Panc1 (cell line): ENCODE measurements at regions not wholly inside any gene's neighbourhood (a gene's known extent, or its start where the extent isn't known, plus 50 kb on each side); places are given as distances from the start of the nearest gene placed in this dataset.

ENCODE experiments used
- ATAC-seq: fragments of 200-7000 bp; cut with Tn5 transposase; 2 replicates; pipeline ENCODE4 v1.9.1; 2020; ENCODE audit warnings: mild to moderate bottlenecking, moderate library complexity
- BruUV-seq: library from RNA; stranded (reverse); fragments of 400-500 nt; replicated peaks from 2 replicates; lab custom pipeline; 2021; lab: Mats Ljungman, UMichigan
- CTCF ChIA-PET: fragments of 300-600 bp; sonication (Branson Sonifier 250); formaldehyde crosslinking; loops from one replicate; lab custom pipeline; 2022; ENCODE audit warnings: antibody characterized with exemption; lab: Charles Lee
- POLR2A ChIA-PET: fragments of 300-600 bp; sonication (Branson Sonifier 250); formaldehyde crosslinking; loops from one replicate; lab custom pipeline; 2022; ENCODE audit warnings: antibody characterized with exemption; lab: Charles Lee
- DNase-seq: peaks from one replicate; pipeline ENCODE4 v3.0.0-alpha.2; 2010; ENCODE audit warnings: low read depth, low spot score
- H3K27ac ChIP-seq: 2 replicates; pipeline ENCODE4 v1.5.1; 2011; ENCODE audit warnings: mild to moderate bottlenecking, low read length, inconsistent platforms
- H3K27me3 ChIP-seq: fragments of 200-500 bp; sonication (Bioruptor generic); 2 replicates; pipeline ENCODE4 v1.6.0; 2014; ENCODE audit warnings: low read length, inconsistent platforms; ENCODE audit not compliant: control insufficient read depth, insufficient read depth
- H3K36me3 ChIP-seq: fragments of 200-500 bp; sonication (Bioruptor generic); 2 replicates; pipeline ENCODE4 v1.5.1; 2014; ENCODE audit warnings: inconsistent platforms, mild to moderate bottlenecking, low read length, moderate library complexity; ENCODE audit not compliant: control insufficient read depth, insufficient read depth
- H3K4me1 ChIP-seq: 2 replicates; pipeline ENCODE4 v1.5.1; 2011; ENCODE audit warnings: inconsistent platforms, mild to moderate bottlenecking, low read length, moderate library complexity; ENCODE audit not compliant: control insufficient read depth, insufficient read depth
- H3K4me3 ChIP-seq, 2 experiments: 2 replicates each; pipeline ENCODE4 v1.5.1; 2011 to 2012; ENCODE audit warnings: low read depth in 2 of 2, low read length in 2 of 2, mild to moderate bottlenecking in 2 of 2, inconsistent platforms in 1 of 2, moderate library complexity in 1 of 2
- H3K9me3 ChIP-seq: fragments of 200-500 bp; sonication (Bioruptor generic); 2 replicates; pipeline ENCODE4 v1.5.1; 2014; ENCODE audit warnings: low read depth, mild to moderate bottlenecking, inconsistent platforms, low read length, moderate library complexity; ENCODE audit not compliant: control insufficient read depth, insufficient read depth
- POLR2AphosphoS5 ChIP-seq: IDR thresholded peaks from 2 replicates; pipeline ENCODE4 v1.6.1; 2012; ENCODE audit warnings: mild to moderate bottlenecking, low read depth, low read length, moderate library complexity
- SIN3A ChIP-seq: IDR thresholded peaks from 2 replicates; pipeline ENCODE4 v1.6.1; 2012; ENCODE audit warnings: low read depth, mild to moderate bottlenecking, low read length, moderate library complexity, borderline replicate concordance; ENCODE audit not compliant: insufficient read depth
- TCF7L2 ChIP-seq: IDR thresholded peaks from 2 replicates; pipeline ENCODE4 v1.6.1; 2011; ENCODE audit warnings: mild to moderate bottlenecking, low read depth, low read length, inconsistent platforms
- in situ Hi-C: cut with HindIII; loops from 2 replicates; pipeline ENCODE4 v1.10.0; 2016; ENCODE audit warnings: low sequenced_read_pairs, low pct_unique_long_range_greater_than_20kb
- intact Hi-C: fragments of 100-400 bp; cut with micrococcal nuclease; formaldehyde crosslinking; loops from one replicate; pipeline ENCODE4 v1.10.0; 2022; ENCODE audit not compliant: unreplicated experiment
- TF ChIP-seq, protein P1 (sequence below), 2 experiments: IDR thresholded peaks; 2 replicates each; pipeline ENCODE4 v1.6.1; 2011 to 2012; ENCODE audit warnings: low read depth in 2 of 2, control low read depth in 1 of 2, low read length in 1 of 2, mild to moderate bottlenecking in 1 of 2, moderate library complexity in 1 of 2; ENCODE audit not compliant: insufficient read depth in 1 of 2
- TF ChIP-seq, protein P2 (sequence below): fragments of 450-650 bp; IDR thresholded peaks from 2 replicates; pipeline ENCODE4 v1.5.1; 2017; ENCODE audit warnings: mild to moderate bottlenecking

GRCh38 chr11:87443707-87444106, 406.0 kb downstream of the TMEM135 start:
- DNase-seq: no peak
- H3K36me3 ChIP-seq: no peaks in the 10 kb centered on the region
- intact Hi-C loops: no loop called here
- H3K27me3 ChIP-seq: peaks cover 15% of the 10 kb centered on the region; the same call in 1 of the 2 replicates
- no peak for ATAC-seq
- ChIA-PET POLR2A (no interaction called here), CTCF (no interaction called here)
- no TSS peak for BruUV-seq
- in situ Hi-C loops: no loop called here
- no peaks in the 10 kb centered on the region for H3K9me3 ChIP-seq
- no peak overlapping the region for H3K27ac ChIP-seq
- H3K4me1 ChIP-seq: no peaks in the 10 kb centered on the region
- H3K4me3 ChIP-seq: no peak overlapping the region
- TF ChIP-seq TCF7L2 (no peak), POLR2AphosphoS5 (no peak), SIN3A (no peak)
- TF ChIP-seq, protein P1, sequence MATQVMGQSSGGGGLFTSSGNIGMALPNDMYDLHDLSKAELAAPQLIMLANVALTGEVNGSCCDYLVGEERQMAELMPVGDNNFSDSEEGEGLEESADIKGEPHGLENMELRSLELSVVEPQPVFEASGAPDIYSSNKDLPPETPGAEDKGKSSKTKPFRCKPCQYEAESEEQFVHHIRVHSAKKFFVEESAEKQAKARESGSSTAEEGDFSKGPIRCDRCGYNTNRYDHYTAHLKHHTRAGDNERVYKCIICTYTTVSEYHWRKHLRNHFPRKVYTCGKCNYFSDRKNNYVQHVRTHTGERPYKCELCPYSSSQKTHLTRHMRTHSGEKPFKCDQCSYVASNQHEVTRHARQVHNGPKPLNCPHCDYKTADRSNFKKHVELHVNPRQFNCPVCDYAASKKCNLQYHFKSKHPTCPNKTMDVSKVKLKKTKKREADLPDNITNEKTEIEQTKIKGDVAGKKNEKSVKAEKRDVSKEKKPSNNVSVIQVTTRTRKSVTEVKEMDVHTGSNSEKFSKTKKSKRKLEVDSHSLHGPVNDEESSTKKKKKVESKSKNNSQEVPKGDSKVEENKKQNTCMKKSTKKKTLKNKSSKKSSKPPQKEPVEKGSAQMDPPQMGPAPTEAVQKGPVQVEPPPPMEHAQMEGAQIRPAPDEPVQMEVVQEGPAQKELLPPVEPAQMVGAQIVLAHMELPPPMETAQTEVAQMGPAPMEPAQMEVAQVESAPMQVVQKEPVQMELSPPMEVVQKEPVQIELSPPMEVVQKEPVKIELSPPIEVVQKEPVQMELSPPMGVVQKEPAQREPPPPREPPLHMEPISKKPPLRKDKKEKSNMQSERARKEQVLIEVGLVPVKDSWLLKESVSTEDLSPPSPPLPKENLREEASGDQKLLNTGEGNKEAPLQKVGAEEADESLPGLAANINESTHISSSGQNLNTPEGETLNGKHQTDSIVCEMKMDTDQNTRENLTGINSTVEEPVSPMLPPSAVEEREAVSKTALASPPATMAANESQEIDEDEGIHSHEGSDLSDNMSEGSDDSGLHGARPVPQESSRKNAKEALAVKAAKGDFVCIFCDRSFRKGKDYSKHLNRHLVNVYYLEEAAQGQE (IDR thresholded peaks at IDR 0.05; ENCODE audit: insufficient read depth in 1 of 2, low read depth in 2 of 2, low read length in 1 of 2): no peak
- TF ChIP-seq, protein P2, sequence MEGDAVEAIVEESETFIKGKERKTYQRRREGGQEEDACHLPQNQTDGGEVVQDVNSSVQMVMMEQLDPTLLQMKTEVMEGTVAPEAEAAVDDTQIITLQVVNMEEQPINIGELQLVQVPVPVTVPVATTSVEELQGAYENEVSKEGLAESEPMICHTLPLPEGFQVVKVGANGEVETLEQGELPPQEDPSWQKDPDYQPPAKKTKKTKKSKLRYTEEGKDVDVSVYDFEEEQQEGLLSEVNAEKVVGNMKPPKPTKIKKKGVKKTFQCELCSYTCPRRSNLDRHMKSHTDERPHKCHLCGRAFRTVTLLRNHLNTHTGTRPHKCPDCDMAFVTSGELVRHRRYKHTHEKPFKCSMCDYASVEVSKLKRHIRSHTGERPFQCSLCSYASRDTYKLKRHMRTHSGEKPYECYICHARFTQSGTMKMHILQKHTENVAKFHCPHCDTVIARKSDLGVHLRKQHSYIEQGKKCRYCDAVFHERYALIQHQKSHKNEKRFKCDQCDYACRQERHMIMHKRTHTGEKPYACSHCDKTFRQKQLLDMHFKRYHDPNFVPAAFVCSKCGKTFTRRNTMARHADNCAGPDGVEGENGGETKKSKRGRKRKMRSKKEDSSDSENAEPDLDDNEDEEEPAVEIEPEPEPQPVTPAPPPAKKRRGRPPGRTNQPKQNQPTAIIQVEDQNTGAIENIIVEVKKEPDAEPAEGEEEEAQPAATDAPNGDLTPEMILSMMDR: no peak

- Histone ChIP-seq H3K4me1 (no peaks in the 10 kb centered on the region), H3K4me3 (no peak overlapping the region), H3K27me3 (peaks cover 9% of the 10 kb centered on the region; the same call in 1 of the 2 replicates), H3K9me3 (no peaks in the 10 kb centered on the region), H3K27ac (no peak overlapping the region), H3K36me3 (no peaks in the 10 kb centered on the region)
- ATAC-seq (no peak), DNase-seq (no peak)
- in situ Hi-C loops: no loop called here
- ChIA-PET CTCF (no interaction called here), POLR2A (no interaction called here)
- TF ChIP-seq TCF7L2: no peak
- TF ChIP-seq POLR2AphosphoS5: no peak
- no peak for TF ChIP-seq SIN3A
- TF ChIP-seq, protein P1 (IDR thresholded peaks at IDR 0.05; ENCODE audit: insufficient read depth in 1 of 2, low read depth in 2 of 2, low read length in 1 of 2): no peak
- TF ChIP-seq, protein P2: no peak
- no TSS peak for BruUV-seq
- intact Hi-C loops: no loop called here
These were observed 402.5 kb downstream of the TMEM135 start for GRCh38 chr11:87440076-87440770.
